ENCODE measurements at regions not wholly inside any gene's neighbourhood (a gene's known extent, or its start where the extent isn't known, plus 50 kb on each side); places are given as distances from the start of the nearest gene placed in this dataset.

GRCh38 chr14:45743884-45744283, 490.9 kb upstream of the MIS18BP1 start:
- no peaks in the 10 kb centered on the region for H3K27me3 ChIP-seq (ENCODE audit: low read depth)
- no peaks in the 10 kb centered on the region for H3K4me1 ChIP-seq
- ATAC-seq (no peak), DNase-seq (no peak)
- intact Hi-C loops (cut with DNase I): no loop called here
- H3K9me3 ChIP-seq: no peaks in the 10 kb centered on the region
- no peak overlapping the region for H3K4me3 ChIP-seq
- H3K27ac ChIP-seq: no peak overlapping the region
- no peak for TF ChIP-seq CTCF (IDR thresholded peaks at IDR 0.05)
- no peaks in the 10 kb centered on the region for H3K36me3 ChIP-seq

GRCh38 chr14:45742187-45742586, 489.2 kb upstream of the MIS18BP1 start:
- Histone ChIP-seq H3K9me3 (no peaks in the 10 kb centered on the region), H3K27ac (no peak overlapping the region), H3K27me3 (ENCODE audit: low read depth) (no peaks in the 10 kb centered on the region), H3K4me1 (no peaks in the 10 kb centered on the region), H3K36me3 (no peaks in the 10 kb centered on the region), H3K4me3 (no peak overlapping the region)
- intact Hi-C loops (cut with DNase I): no loop called here
- TF ChIP-seq CTCF (IDR thresholded peaks at IDR 0.05): no peak
- DNase-seq (no peak), ATAC-seq (no peak)

- no peak for DNase-seq
- TF ChIP-seq CTCF (IDR thresholded peaks at IDR 0.05): no peak
- Histone ChIP-seq H3K9me3 (no peaks in the 10 kb centered on the region), H3K4me3 (no peak overlapping the region), H3K27me3 (ENCODE audit: low read depth) (no peaks in the 10 kb centered on the region), H3K27ac (no peak overlapping the region), H3K4me1 (no peaks in the 10 kb centered on the region), H3K36me3 (no peaks in the 10 kb centered on the region)
- intact Hi-C loops (cut with DNase I): no loop called here
- ATAC-seq: no peak
Observed at GRCh38 chr14:45728434-45729225, 475.6 kb upstream of the MIS18BP1 start.

- H3K4me1 ChIP-seq: no peaks in the 10 kb centered on the region
- H3K27me3 ChIP-seq (ENCODE audit: low read depth): no peaks in the 10 kb centered on the region
- ATAC-seq: no peak
- TF ChIP-seq CTCF (IDR thresholded peaks at IDR 0.05): no peak
- no peaks in the 10 kb centered on the region for H3K36me3 ChIP-seq
- DNase-seq: no peak
- intact Hi-C loops (cut with DNase I): no loop called here
- no peak overlapping the region for H3K27ac ChIP-seq
- no peaks in the 10 kb centered on the region for H3K9me3 ChIP-seq
- no peak overlapping the region for H3K4me3 ChIP-seq
Observed at GRCh38 chr14:45727133-45727532, 474.1 kb upstream of the MIS18BP1 start.

GRCh38 chr14:45721472-45721871, 468.5 kb upstream of the MIS18BP1 start:
- DNase-seq: no peak
- no peaks in the 10 kb centered on the region for H3K4me1 ChIP-seq
- TF ChIP-seq CTCF (IDR thresholded peaks at IDR 0.05): no peak
- H3K27me3 ChIP-seq (ENCODE audit: low read depth): no peaks in the 10 kb centered on the region
- no peaks in the 10 kb centered on the region for H3K9me3 ChIP-seq
- ATAC-seq: no peak
- H3K4me3 ChIP-seq: no peak overlapping the region
- no peaks in the 10 kb centered on the region for H3K36me3 ChIP-seq
- intact Hi-C loops (cut with DNase I): no loop called here
- H3K27ac ChIP-seq: no peak overlapping the region

Data from lower lobe of right lung (tissue), 2 donors.